Right lobe of liver (tissue), 6 donors: ENCODE measurements at regions not wholly inside any gene's neighbourhood (a gene's known extent, or its start where the extent isn't known, plus 50 kb on each side); places are given as distances from the start of the nearest gene placed in this dataset.

Experiments used
- ATAC-seq, 4 donors: fragments of 200-7000 bp; cut with Tn5 transposase; one replicate each; pipeline ENCODE4 v1.9.1; 2020; ENCODE audit warnings: mild to moderate bottlenecking in 4 of 4, moderate library complexity in 4 of 4
- DNase-seq, 3 donors: peaks; one replicate each; pipeline ENCODE4 v3.0.0-alpha.2; 2020
- H3K27ac ChIP-seq, 3 donors: fragments of 200-600 bp; one replicate each; pipeline ENCODE4 v1.8.0; 2022
- H3K27me3 ChIP-seq, 2 donors: fragments of 200-600 bp; one replicate each; pipeline ENCODE4 v1.8.0; 2022
- H3K36me3 ChIP-seq, 4 donors: fragments of 200-600 bp; sonication (generic) in 1 of 4; one replicate each; pipeline versions ENCODE4 v1.5.1 to v1.8.0; 2017 to 2022; ENCODE audit warnings: control low read depth in 1 of 4
- H3K4me1 ChIP-seq, 4 donors: fragments of 200-600 bp; sonication (generic) in 1 of 4; one replicate each; pipeline versions ENCODE4 v1.5.1 to v1.8.0; 2017 to 2022; ENCODE audit warnings: control low read depth in 1 of 4
- H3K4me3 ChIP-seq, 3 donors: fragments of 200-600 bp; one replicate each; pipeline ENCODE4 v1.8.0; 2022
- H3K9me3 ChIP-seq, 4 donors: fragments of 200-600 bp; sonication (generic) in 1 of 4; one replicate each; pipeline versions ENCODE4 v1.5.1 to v1.8.0; 2017 to 2022; ENCODE audit warnings: control low read depth in 1 of 4
- CTCF ChIP-seq, 4 donors: fragments of 200-600 bp in 3 of 4; fragments of 450-650 bp in 1 of 4; IDR thresholded peaks; one replicate each; pipeline versions ENCODE4 v1.5.1 to v1.8.0; 2016 to 2022; ENCODE audit warnings: antibody characterized with exemption in 4 of 4, mild to moderate bottlenecking in 2 of 4
- POLR2A ChIP-seq: fragments of 450-650 bp; IDR thresholded peaks from one replicate; pipeline ENCODE4 v1.6.1; 2017; ENCODE audit warnings: antibody characterized with exemption, mild to moderate bottlenecking
- WGBS: methylation state at CpG from one replicate; pipeline ENCODE4 v1.1.6; 2018; ENCODE audit warnings: low coverage, low lambda C conversion rate; ENCODE audit not compliant: insufficient coverage; ENCODE audit errors: missing lambda C conversion rate; 5-methylcytosine and 5-hydroxymethylcytosine counted together
- intact Hi-C, 2 donors: fragments of 100-400 bp; cut with DNase I; formaldehyde crosslinking; loops; one replicate each; pipeline versions ENCODE4 v1.11.2 to v1.14.1; 2022
- donor health status: DM: no; HTN: yes; CAD: no.
- donor health status: DM: no; HTN: no; CAD: no.
- donor health status: DM: no; HTN: no; CAD: no.
- donor health status: DM: no; HTN: yes; CAD: no.
- donor health status: DM: no; HTN: yes; CAD: no.

- Histone ChIP-seq H3K9me3 (no peaks in the 10 kb centered on the region), H3K36me3 (peaks cover 0 to 2% (median 0%) of the 10 kb centered on the region in 4 donors), H3K4me1 (no peaks in the 10 kb centered on the region), H3K4me3 (no peak overlapping the region), H3K27ac (no peak overlapping the region), H3K27me3 (no peaks in the 10 kb centered on the region)
- intact Hi-C loops: no loop called here
- TF ChIP-seq POLR2A: no peak
- no peak for TF ChIP-seq CTCF (IDR thresholded peaks at IDR 0.05)
- DNase-seq (no peak), ATAC-seq (no peak)
- 33% methylated on average over 1 of the region's 4 CpGs for WGBS
Measured at GRCh38 chr6:2447318-2447920, 202.0 kb upstream of the GMDS start.

- Histone ChIP-seq H3K27ac (no peak overlapping the region), H3K9me3 (no peaks in the 10 kb centered on the region), H3K4me1 (no peaks in the 10 kb centered on the region), H3K4me3 (no peak overlapping the region), H3K27me3 (no peaks in the 10 kb centered on the region), H3K36me3 (peaks cover 0 to 2% (median 0%) of the 10 kb centered on the region in 4 donors)
- ATAC-seq (no peak), DNase-seq (no peak)
- intact Hi-C loops: no loop called here
- TF ChIP-seq POLR2A (no peak), CTCF (IDR thresholded peaks at IDR 0.05) (no peak)
- WGBS: 75% methylated on average over 5 of the region's 5 CpGs
Measured at GRCh38 chr6:2441601-2442475, 196.4 kb upstream of the GMDS start.

GRCh38 chr6:2440516-2440915 lies 195.1 kb upstream of the GMDS start:
- no peak for TF ChIP-seq POLR2A
- no peak for TF ChIP-seq CTCF (IDR thresholded peaks at IDR 0.05)
- no peak overlapping the region for H3K27ac ChIP-seq
- H3K36me3 ChIP-seq: peaks cover 0 to 2% (median 0%) of the 10 kb centered on the region in 4 donors
- H3K4me1 ChIP-seq: no peaks in the 10 kb centered on the region
- no peaks in the 10 kb centered on the region for H3K27me3 ChIP-seq
- H3K9me3 ChIP-seq: no peaks in the 10 kb centered on the region
- ATAC-seq (no peak), DNase-seq (no peak)
- no peak overlapping the region for H3K4me3 ChIP-seq
- intact Hi-C loops: no loop called here

- intact Hi-C loops: no loop called here
Measured at GRCh38 chr6:2439632-2440031, 194.2 kb upstream of the GMDS start.

More at GRCh38 chr6:2439632-2440031, 194.2 kb upstream of the GMDS start:
- no peaks in the 10 kb centered on the region for H3K4me1 ChIP-seq
- ATAC-seq: no peak
- no peaks in the 10 kb centered on the region for H3K9me3 ChIP-seq
- 67% methylated on average over 5 of the region's 6 CpGs for WGBS
- H3K36me3 ChIP-seq: peaks cover 0 to 2% (median 0%) of the 10 kb centered on the region in 4 donors
- DNase-seq: no peak
- H3K27ac ChIP-seq: no peak overlapping the region
- TF ChIP-seq CTCF (IDR thresholded peaks at IDR 0.05) (no peak), POLR2A (no peak)
- no peaks in the 10 kb centered on the region for H3K27me3 ChIP-seq
- H3K4me3 ChIP-seq: no peak overlapping the region
